B cell (primary cell): ENCODE measurements at regions not wholly inside any gene's neighbourhood (a gene's known extent, or its start where the extent isn't known, plus 50 kb on each side); places are given as distances from the start of the nearest gene placed in this dataset.

ENCODE experiments used
- ATAC-seq: fragments of 200-7000 bp; cut with Tn5 transposase; one replicate; pipeline ENCODE4 v1.10.0; 2021; ENCODE audit warnings: low read depth, mild to moderate bottlenecking, moderate number of reproducible peaks, moderate library complexity
- CTCF ChIA-PET: fragments of 350-600 bp; sonication (Branson Sonifier 250); formaldehyde crosslinking; loops from one replicate; lab custom pipeline; 2021; ENCODE audit warnings: antibody characterized with exemption, inconsistent platforms; lab: Charles Lee
- POLR2A ChIA-PET: fragments of 350-600 bp; sonication (Branson Sonifier 250); formaldehyde crosslinking; loops from one replicate; lab custom pipeline; 2021; ENCODE audit warnings: antibody characterized with exemption; lab: Charles Lee
- DNase-seq: peaks from one replicate; pipeline ENCODE4 v3.0.0; 2013
- H2AFZ ChIP-seq: 2 replicates; pipeline ENCODE4 v1.6.1; 2012; ENCODE audit warnings: mild to moderate bottlenecking, low read depth, low read length; ENCODE audit not compliant: insufficient read depth, poor library complexity, severe bottlenecking
- H3K27ac ChIP-seq, 2 donors: 1 replicate in 1 of 2; 2 replicates in 1 of 2; pipeline ENCODE4 v1.5.1; 2012 to 2013; ENCODE audit warnings: low read length in 2 of 2, mild to moderate bottlenecking in 2 of 2, moderate library complexity in 1 of 2
- H3K27me3 ChIP-seq, 4 experiments: fragments of 200-600 bp in 1 of 4; sonication (generic) in 1 of 4; replicated peaks in 1 of 4; 1 replicate in 2 of 4; 2 replicates in 2 of 4; pipeline versions ENCODE4 v1.6.1 to v1.7.0; 2013 to 2016; ENCODE audit warnings: low read length in 3 of 4, mild to moderate bottlenecking in 2 of 4, mixed read lengths in 1 of 4, moderate library complexity in 1 of 4; ENCODE audit not compliant: insufficient read depth in 4 of 4, control insufficient read depth in 3 of 4; ENCODE audit errors: control extremely low read depth in 1 of 4
- H3K36me3 ChIP-seq, 2 experiments: replicated peaks in 1 of 2; 1 replicate in 1 of 2; 2 replicates in 1 of 2; pipeline versions ENCODE4 v1.6.1 to v1.7.1; 2013; ENCODE audit warnings: low read length in 1 of 2; ENCODE audit not compliant: insufficient read depth in 2 of 2, control insufficient read depth in 1 of 2; ENCODE audit errors: control extremely low read depth in 1 of 2, extremely low read depth in 1 of 2
- H3K4me1 ChIP-seq, 2 donors: fragments of 200-600 bp in 1 of 2; sonication (generic) in 1 of 2; 1 replicate in 1 of 2; 2 replicates in 1 of 2; pipeline versions ENCODE4 v1.5.1 to v1.6.1; 2013 to 2017; ENCODE audit warnings: low read length in 2 of 2; ENCODE audit not compliant: control insufficient read depth in 2 of 2, insufficient read depth in 2 of 2
- H3K4me2 ChIP-seq: replicated peaks from 2 replicates; pipeline ENCODE3; 2012; ENCODE audit warnings: mild to moderate bottlenecking, low read depth, low read length; ENCODE audit not compliant: poor library complexity, severe bottlenecking
- H3K4me3 ChIP-seq, 5 experiments: fragments of 200-600 bp in 1 of 5; sonication (generic) in 1 of 5; 1 replicate in 3 of 5; 2 replicates in 2 of 5; pipeline versions ENCODE4 v1.5.1 to v1.7.0; 2011 to 2016; ENCODE audit warnings: low read length in 4 of 5, mild to moderate bottlenecking in 4 of 5, low read depth in 2 of 5, control low read depth in 1 of 5, moderate library complexity in 1 of 5; ENCODE audit not compliant: insufficient read depth in 1 of 5; ENCODE audit errors: control extremely low read depth in 1 of 5, extremely low read depth in 1 of 5
- H3K79me2 ChIP-seq: fragments of 200-600 bp; sonication (generic); one replicate; pipeline ENCODE4 v1.6.0; 2016; ENCODE audit warnings: low read length; ENCODE audit not compliant: control insufficient read depth, insufficient read depth
- H3K9ac ChIP-seq: fragments of 200-600 bp; sonication (generic); 2 replicates; pipeline ENCODE4 v1.6.1; 2017; ENCODE audit warnings: mild to moderate bottlenecking, low read length, moderate library complexity
- H3K9me3 ChIP-seq, 3 donors: one replicate each; pipeline versions ENCODE4 v1.6.1 to v1.7.1; 2013; ENCODE audit warnings: low read length in 2 of 3; ENCODE audit not compliant: control insufficient read depth in 2 of 3, insufficient read depth in 1 of 3; ENCODE audit errors: control extremely low read depth in 1 of 3
- H4K20me1 ChIP-seq: 2 replicates; pipeline ENCODE4 v1.6.0; 2012; ENCODE audit warnings: mild to moderate bottlenecking, low read length; ENCODE audit not compliant: insufficient read depth, control insufficient read depth, poor library complexity, severe bottlenecking
- H3K27ac Mint-ChIP-seq: one replicate; pipeline ENCODE4 v1.8.0; 2021; ENCODE audit warnings: mixed read lengths
- H3K27me3 Mint-ChIP-seq: one replicate; pipeline ENCODE4 v1.8.0; 2021; ENCODE audit warnings: mixed read lengths
- H3K4me1 Mint-ChIP-seq: one replicate; pipeline ENCODE4 v1.8.0; 2021; ENCODE audit warnings: mixed read lengths
- H3K4me3 Mint-ChIP-seq: one replicate; pipeline ENCODE4 v1.8.0; 2021; ENCODE audit warnings: mixed read lengths
- H3K9me3 Mint-ChIP-seq: one replicate; pipeline ENCODE4 v1.8.0; 2022; ENCODE audit warnings: mixed read lengths; ENCODE audit not compliant: insufficient read depth
- EZH2 ChIP-seq: IDR thresholded peaks from 2 replicates; pipeline ENCODE4 v1.6.1; 2012; ENCODE audit warnings: borderline replicate concordance, low read depth, mild to moderate bottlenecking, moderate library complexity, low read length; ENCODE audit not compliant: insufficient read depth, poor library complexity, severe bottlenecking
- WGBS: methylation state at CpG from one replicate; pipeline ENCODE4 v1.1.5; 2013; ENCODE audit warnings: missing lambda C conversion rate; ENCODE audit not compliant: insufficient coverage; 5-methylcytosine and 5-hydroxymethylcytosine counted together
- intact Hi-C: fragments of 100-400 bp; cut with micrococcal nuclease; formaldehyde crosslinking; loops from one replicate; pipeline ENCODE4 v1.10.0; 2022
- TF ChIP-seq, protein P1 (sequence below): fragments of 200-600 bp; IDR thresholded peaks from one replicate; pipeline ENCODE4 v1.8.0; 2022; ENCODE audit warnings: antibody characterized with exemption, mild to moderate bottlenecking

- 80% methylated on average over 1 of the region's 2 CpGs for WGBS
- H3K4me1 Mint-ChIP-seq = no peaks in the 10 kb centered on the region
- TF ChIP-seq EZH2 = no peak
- TF ChIP-seq, protein P1, sequence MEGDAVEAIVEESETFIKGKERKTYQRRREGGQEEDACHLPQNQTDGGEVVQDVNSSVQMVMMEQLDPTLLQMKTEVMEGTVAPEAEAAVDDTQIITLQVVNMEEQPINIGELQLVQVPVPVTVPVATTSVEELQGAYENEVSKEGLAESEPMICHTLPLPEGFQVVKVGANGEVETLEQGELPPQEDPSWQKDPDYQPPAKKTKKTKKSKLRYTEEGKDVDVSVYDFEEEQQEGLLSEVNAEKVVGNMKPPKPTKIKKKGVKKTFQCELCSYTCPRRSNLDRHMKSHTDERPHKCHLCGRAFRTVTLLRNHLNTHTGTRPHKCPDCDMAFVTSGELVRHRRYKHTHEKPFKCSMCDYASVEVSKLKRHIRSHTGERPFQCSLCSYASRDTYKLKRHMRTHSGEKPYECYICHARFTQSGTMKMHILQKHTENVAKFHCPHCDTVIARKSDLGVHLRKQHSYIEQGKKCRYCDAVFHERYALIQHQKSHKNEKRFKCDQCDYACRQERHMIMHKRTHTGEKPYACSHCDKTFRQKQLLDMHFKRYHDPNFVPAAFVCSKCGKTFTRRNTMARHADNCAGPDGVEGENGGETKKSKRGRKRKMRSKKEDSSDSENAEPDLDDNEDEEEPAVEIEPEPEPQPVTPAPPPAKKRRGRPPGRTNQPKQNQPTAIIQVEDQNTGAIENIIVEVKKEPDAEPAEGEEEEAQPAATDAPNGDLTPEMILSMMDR = no peak
- DNase-seq = no peak
- no peaks in the 10 kb centered on the region for H4K20me1 ChIP-seq
- CTCF ChIA-PET = no interaction called here
- no peak overlapping the region for H2AFZ ChIP-seq
- ATAC-seq = no peak
- H3K36me3 ChIP-seq = no peaks in the 10 kb centered on the region
- H3K9ac ChIP-seq = no peak overlapping the region
- no peak overlapping the region for H3K4me3 Mint-ChIP-seq
- no peaks in the 10 kb centered on the region for H3K27me3 ChIP-seq
- intact Hi-C loops = no loop called here
- no peaks in the 10 kb centered on the region for H3K79me2 ChIP-seq
- no peaks in the 10 kb centered on the region for H3K27me3 Mint-ChIP-seq
- no peak overlapping the region for H3K4me2 ChIP-seq
- no peak overlapping the region for H3K4me3 ChIP-seq
- H3K27ac Mint-ChIP-seq = no peak overlapping the region
- no peaks in the 10 kb centered on the region for H3K9me3 Mint-ChIP-seq
- H3K4me1 ChIP-seq = no peaks in the 10 kb centered on the region
- H3K27ac ChIP-seq = no peak overlapping the region
- no peaks in the 10 kb centered on the region for H3K9me3 ChIP-seq
- POLR2A ChIA-PET = no interaction called here
These were observed 1131.8 kb downstream of the GRIK2 start for GRCh38 chr6:102525336-102525735.

DNA sequence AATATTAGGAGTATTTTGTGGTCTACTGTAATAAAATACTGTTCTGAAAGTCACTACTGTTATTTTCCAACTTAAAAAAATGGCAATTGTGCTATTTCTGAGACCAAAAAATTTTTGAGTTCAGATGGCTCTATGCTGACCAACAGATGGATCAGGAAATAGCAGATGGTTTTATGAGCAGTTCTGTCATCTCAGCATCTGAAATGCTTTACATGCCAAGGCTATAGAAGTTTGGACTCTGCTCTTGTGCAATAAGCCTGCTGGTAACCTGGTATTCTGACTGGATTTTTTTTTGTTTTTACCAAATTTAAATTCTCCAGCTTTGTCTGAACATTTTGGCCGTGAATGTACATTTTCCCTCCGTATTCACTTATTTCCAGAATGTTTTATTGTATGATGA lies 1127.5 kb downstream of the GRIK2 start:
- ATAC-seq (no peak), DNase-seq (no peak)
- CTCF ChIA-PET = no interaction called here
- H3K4me3 ChIP-seq = no peak overlapping the region
- no peaks in the 10 kb centered on the region for H4K20me1 ChIP-seq
- intact Hi-C loops = no loop called here
- WGBS = no CpG with 5 or more reads among the region's 2 CpGs
- no peaks in the 10 kb centered on the region for H3K9me3 ChIP-seq
- H3K9me3 Mint-ChIP-seq = no peaks in the 10 kb centered on the region
- no peaks in the 10 kb centered on the region for H3K27me3 ChIP-seq
- H3K4me1 Mint-ChIP-seq = no peaks in the 10 kb centered on the region
- H3K4me3 Mint-ChIP-seq = no peak overlapping the region
- POLR2A ChIA-PET = no interaction called here
- H3K27ac ChIP-seq = no peak overlapping the region
- no peaks in the 10 kb centered on the region for H3K4me1 ChIP-seq
- H3K27me3 Mint-ChIP-seq = no peaks in the 10 kb centered on the region
- H3K36me3 ChIP-seq = no peaks in the 10 kb centered on the region
- H3K27ac Mint-ChIP-seq = no peak overlapping the region
- H3K4me2 ChIP-seq = no peak overlapping the region
- H3K79me2 ChIP-seq = no peaks in the 10 kb centered on the region
- no peak for TF ChIP-seq EZH2
- TF ChIP-seq, protein P1 = no peak
- H3K9ac ChIP-seq = no peak overlapping the region
- no peak overlapping the region for H2AFZ ChIP-seq
